GM18951 (cell line): ENCODE measurements at regions not wholly inside any gene's neighbourhood (a gene's known extent, or its start where the extent isn't known, plus 50 kb on each side); places are given as distances from the start of the nearest gene placed in this dataset.

Experiments
- POLR2A ChIP-seq: IDR thresholded peaks from 4 replicates; pipeline ENCODE4 v1.6.1; 2011; ENCODE audit warnings: mild to moderate bottlenecking; ENCODE audit not compliant: insufficient read length, insufficient read depth; ENCODE audit errors: extremely low read depth
- in situ Hi-C: fragments of 300-500 bp; cut with MboI; formaldehyde crosslinking; loops from one replicate; pipeline ENCODE4 v1.12.0; 2022; ENCODE audit warnings: low sequenced_read_pairs, mixed read lengths, inconsistent platforms; ENCODE audit not compliant: unreplicated experiment

GRCh38 chr2:57105694-57106093 is 921.9 kb downstream of the CCDC85A start:
- TF ChIP-seq POLR2A: no peak
- in situ Hi-C loops: no loop called here

GRCh38 chr2:57107353-57107752 is 923.6 kb downstream of the CCDC85A start:
- in situ Hi-C loops: no loop called here
- no peak for TF ChIP-seq POLR2A

GRCh38 chr2:57111531-57111930 is 927.7 kb downstream of the CCDC85A start:
- in situ Hi-C loops: no loop called here
- TF ChIP-seq POLR2A: no peak

GRCh38 chr2:57119141-57119540 is 927.5 kb upstream of the VRK2 start:
- TF ChIP-seq POLR2A: no peak
- in situ Hi-C loops: no loop called here

- in situ Hi-C loops: no loop called here
- no peak for TF ChIP-seq POLR2A
Observed at GRCh38 chr2:57126410-57126809, 920.2 kb upstream of the VRK2 start.

GRCh38 chr2:57139179-57139578 is 907.4 kb upstream of the VRK2 start:
- no peak for TF ChIP-seq POLR2A
- in situ Hi-C loops: no loop called here

GRCh38 chr2:57141269-57141668 is 905.3 kb upstream of the VRK2 start:
- in situ Hi-C loops: no loop called here
- no peak for TF ChIP-seq POLR2A

- TF ChIP-seq POLR2A: no peak
- in situ Hi-C loops: no loop called here
Observed at GRCh38 chr2:57146951-57147350, 899.7 kb upstream of the VRK2 start.

GRCh38 chr2:57156231-57156924 is 890.2 kb upstream of the VRK2 start:
- in situ Hi-C loops: no loop called here

GRCh38 chr2:57160976-57161375 is 885.6 kb upstream of the VRK2 start:
- in situ Hi-C loops: no loop called here
- no peak for TF ChIP-seq POLR2A

More at GRCh38 chr2:57156231-57156924, 890.2 kb upstream of the VRK2 start:
- no peak for TF ChIP-seq POLR2A

GRCh38 chr2:57177176-57177575 is 869.4 kb upstream of the VRK2 start:
- in situ Hi-C loops: no loop called here

GRCh38 chr2:57180042-57180567 is 866.5 kb upstream of the VRK2 start:
- no peak for TF ChIP-seq POLR2A
- in situ Hi-C loops: no loop called here

More at GRCh38 chr2:57177176-57177575, 869.4 kb upstream of the VRK2 start:
- no peak for TF ChIP-seq POLR2A

GRCh38 chr2:57180678-57181077 is 865.9 kb upstream of the VRK2 start:
- in situ Hi-C loops: no loop called here
- no peak for TF ChIP-seq POLR2A

- TF ChIP-seq POLR2A: no peak
- in situ Hi-C loops: no loop called here
Observed at GRCh38 chr2:57181315-57182038, 865.1 kb upstream of the VRK2 start.
